NCI-H82 (cell line): ENCODE measurements at regions not wholly inside any gene's neighbourhood (a gene's known extent, or its start where the extent isn't known, plus 50 kb on each side); places are given as distances from the start of the nearest gene placed in this dataset.

Source experiments
- DNase-seq: peaks from one replicate; lab custom pipeline; 2025; lab: John Stamatoyannopoulos, UW

GRCh38 chr3:24596626-24597025, 102.0 kb upstream of the THRB start:
- no peak for DNase-seq

DNA sequence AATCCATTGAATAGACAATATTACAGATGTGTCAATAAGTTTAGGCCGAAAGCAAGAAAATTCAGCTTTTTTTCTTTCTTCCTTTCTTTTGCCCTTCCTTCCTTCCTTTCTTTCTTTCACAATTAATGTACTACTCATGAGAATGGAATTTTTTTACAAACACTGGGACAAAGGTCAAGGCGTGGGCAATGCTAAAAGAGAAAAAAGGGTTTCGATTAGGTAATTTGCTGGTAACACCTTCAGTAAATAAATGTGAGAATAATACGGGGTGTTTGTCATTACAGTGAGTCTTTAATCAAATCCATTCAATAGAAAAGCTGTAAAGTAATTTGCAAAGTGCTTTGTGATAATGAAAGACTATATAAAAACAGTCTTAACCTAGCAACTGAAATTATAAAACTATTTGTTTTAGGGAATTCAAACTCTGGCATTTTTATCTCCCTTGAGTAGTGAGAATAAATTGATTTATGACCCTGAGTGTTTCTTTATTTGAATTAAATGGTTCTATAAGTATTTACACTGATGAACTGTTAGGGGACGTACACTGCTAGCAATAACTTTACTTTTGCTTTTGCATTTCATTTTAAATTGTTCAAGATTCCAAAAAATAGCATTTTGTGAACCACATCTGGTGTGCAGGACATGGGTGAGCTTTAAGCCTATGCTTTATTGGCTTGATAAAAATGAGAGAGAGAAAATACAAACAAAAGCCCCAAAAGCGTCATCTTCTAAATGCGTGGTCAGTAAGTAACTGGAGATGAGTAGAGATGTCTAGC, 104.2 kb upstream of the THRB start:
- DNase-seq: no peak

DNA sequence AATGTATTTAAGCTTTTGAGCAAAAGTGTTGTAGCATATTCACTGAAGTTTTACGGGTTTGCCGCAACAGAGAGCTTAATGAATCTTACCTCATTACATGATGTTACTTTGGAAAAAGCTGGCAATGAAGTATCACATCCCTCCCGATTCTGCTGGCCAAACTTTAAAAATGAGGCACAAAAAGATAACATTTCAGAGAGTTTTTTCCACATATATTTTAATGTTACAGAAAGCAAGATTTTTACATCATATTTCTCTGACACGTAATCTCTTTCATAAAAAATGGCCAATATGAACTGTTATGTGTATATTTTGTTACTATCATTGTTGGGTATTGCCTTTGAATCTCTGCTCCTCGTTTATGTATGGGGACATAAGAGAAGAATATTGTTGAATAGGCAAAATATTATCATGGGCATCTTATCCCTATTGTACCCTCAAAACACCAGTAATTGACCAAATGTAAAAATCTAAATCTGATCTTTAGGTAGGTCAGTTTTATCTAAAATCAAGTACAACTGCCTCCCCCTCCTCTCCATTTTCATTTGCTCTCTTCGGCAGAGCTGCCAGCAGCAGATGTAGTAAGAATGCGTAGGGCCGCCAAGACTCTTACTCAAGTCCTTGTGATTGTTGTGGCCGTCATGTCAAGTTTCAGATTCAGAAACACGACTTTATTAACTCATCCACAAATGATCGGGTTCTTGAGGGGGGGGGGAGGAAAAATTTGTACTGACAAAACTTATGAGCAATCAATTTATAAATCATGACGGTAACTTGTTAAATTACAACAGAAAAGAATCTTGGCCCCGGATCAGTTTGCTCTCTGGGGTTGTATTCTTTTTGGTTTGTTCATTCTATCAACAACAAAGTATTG, 106.7 kb upstream of the THRB start:
- no peak for DNase-seq

- DNase-seq: no peak
Measured at GRCh38 chr3:24604215-24604614, 109.6 kb upstream of the THRB start.

DNA sequence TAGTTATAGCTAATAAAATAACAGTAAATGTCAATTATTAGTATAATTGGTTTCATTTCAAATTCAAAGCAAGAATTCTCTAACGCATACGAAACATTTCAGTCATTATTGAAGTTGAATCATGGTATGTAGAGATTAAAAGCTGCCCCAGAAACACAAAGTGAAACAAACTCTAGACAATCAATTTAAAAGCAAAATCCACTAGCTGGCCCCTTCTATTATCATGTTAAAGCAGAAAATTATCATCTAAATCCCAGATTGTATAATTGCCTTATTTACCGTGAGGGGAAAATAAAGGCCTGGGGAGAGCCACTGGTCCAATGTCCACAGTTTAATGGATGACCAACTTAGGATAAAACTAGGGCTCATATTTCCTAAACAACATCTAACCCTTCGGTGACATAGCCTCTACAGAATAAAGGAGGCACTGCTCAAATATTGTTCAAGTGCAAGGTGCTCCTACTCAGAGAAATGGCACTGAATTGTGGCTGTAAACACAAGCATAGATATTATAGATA, 110.9 kb upstream of the THRB start:
- no peak for DNase-seq

- no peak for DNase-seq
Measured at GRCh38 chr3:24607281-24607680, 112.6 kb upstream of the THRB start.

DNA sequence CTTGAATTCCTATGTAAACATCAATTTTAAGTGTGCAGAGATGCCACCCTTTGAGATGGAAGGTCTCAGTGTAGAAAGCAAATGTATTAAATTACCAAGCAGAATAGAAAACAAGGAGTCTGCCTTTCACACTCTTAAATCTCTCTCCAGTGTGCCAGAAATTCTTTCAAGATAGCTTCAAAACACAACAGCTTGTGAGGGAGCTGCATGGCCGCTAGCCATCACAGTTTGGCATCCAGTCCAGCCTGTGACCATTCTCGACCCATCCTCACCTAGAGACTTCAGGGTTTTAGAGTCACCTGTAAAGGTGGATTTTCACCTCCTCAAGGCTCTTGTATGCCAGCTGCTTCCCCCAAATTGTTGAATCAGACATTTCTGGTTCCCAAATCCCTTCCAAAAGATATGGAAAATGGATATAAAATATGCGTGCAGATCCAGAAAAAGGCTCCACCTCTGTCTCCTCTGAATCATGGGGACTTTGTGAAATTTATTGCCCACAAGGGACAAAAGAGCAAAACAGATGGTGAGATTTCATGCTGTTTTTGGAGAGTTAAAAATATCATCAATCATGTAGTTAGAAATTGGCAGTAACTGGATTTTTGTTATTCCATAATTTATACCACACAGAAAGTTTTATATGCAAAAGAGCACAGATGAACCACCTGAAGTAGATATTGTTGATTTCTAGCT, 114.2 kb upstream of the THRB start:
- no peak for DNase-seq

- no peak for DNase-seq
Measured at GRCh38 chr3:24614359-24614758, 119.7 kb upstream of the THRB start.

GRCh38 chr3:24615177-24615576, 120.5 kb upstream of the THRB start:
- DNase-seq: no peak

DNA sequence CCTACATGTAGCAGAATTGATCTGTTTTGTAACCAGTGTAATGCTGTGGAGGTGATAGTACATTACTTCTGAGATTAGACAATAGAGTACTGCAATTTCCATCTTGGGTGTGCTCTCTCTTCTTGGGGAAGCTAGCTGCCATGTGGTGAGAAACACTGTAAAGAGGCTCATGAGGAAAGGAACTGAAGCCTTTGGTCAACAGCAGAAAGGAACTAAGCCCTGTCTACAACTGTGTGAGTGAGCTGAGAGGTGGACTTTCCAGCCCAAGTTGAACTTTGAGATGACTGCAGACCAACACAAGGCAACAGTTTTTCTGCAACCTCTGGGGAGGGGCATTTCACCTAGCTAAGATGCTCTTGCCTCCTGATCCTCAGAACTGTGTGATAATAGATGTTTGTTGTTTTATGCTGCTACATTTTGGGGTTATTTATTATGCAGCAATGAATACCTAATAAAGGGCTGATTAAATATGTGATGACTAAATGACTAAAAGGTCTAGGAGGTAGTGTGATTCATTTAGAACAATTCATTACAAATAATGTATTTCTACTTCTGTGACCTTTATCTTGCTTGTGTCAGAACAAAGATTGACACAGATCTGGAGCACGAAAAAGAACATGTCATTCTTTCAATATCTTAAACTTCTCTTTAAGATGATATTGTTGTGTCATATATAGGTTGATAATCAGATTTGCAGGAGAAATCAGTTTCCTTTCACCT, 121.6 kb upstream of the THRB start:
- DNase-seq: no peak

GRCh38 chr3:24622138-24622537, 127.5 kb upstream of the THRB start:
- no peak for DNase-seq

- DNase-seq: no peak
Measured at GRCh38 chr3:24622696-24623225, 128.1 kb upstream of the THRB start.

- DNase-seq: no peak
Measured at GRCh38 chr3:24623657-24624056, 129.0 kb upstream of the THRB start.

DNA sequence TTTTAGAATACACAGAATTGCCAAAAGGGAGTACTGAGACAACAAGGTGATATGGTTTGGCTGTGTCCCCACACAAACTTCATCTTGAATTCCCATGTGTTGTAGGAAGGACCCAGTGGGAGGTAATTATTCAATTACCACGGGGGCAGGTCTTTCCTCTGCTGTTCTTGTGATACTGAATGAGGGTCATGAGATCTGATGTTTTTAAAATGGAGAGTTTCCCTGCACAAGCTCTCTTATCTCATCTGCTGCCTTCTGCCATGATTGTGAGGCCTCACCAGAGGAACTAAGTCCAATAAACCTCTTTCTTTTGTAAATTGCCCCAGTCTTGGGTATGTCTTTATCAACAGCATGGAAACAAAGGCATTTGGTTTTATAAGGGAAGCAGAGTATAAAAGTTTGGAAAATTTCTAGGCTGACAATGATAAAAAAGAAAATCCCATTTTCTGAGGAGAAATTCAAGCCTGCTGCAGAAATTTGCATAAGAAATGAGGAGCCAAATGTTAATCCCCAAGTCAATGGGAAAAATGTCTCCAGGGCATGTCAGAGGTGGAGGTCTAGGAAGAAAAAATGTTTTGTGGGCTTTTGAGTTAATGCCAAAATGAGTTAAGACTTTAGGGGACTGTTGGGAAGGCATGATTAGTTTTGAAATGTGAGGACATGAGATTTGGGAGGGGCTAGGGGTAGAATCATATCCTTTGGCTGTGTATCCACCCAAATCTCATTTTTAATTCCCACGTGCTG, 130.5 kb upstream of the THRB start:
- no peak for DNase-seq

GRCh38 chr3:24628523-24629258, 134.0 kb upstream of the THRB start:
- no peak for DNase-seq

- no peak for DNase-seq
Measured at GRCh38 chr3:24631481-24631880, 136.8 kb upstream of the THRB start.

- DNase-seq: no peak
Measured at GRCh38 chr3:24639061-24639460, 144.4 kb upstream of the THRB start.

GRCh38 chr3:24639481-24640329, 145.1 kb upstream of the THRB start:
- no peak for DNase-seq

DNA sequence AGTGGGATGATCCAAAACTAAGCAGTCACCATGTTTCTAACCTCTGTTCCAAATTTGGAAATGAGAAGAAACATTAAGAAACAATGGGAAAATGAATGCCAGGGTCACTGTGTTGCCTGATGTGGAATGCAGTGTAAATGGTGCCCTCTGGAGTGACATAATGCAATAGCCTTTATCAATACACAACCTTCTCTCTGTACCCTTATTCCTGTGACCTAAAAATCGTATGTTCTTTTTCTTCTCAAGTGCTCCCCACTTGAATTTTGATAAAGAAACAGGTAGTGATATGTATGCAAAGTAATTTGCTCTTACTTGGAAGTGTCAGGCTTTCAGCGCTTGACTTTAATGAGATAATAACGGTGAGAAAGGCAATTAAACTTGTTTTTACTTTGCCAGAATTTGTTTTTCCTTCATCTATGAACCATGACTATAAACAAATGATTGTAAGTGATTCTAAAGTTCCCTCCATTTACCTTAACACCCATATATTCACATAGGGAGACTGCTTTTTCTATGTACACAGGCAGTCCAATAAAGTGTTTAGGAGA, 145.8 kb upstream of the THRB start:
- peak; percentile 44 for DNase-seq
